HG03103 (cell line): ENCODE measurements at regions not wholly inside any gene's neighbourhood (a gene's known extent, or its start where the extent isn't known, plus 50 kb on each side); places are given as distances from the start of the nearest gene placed in this dataset.
"Not testable (repeated sequence)": the region's sequence is repeated elsewhere in the genome, so short reads cannot be mapped to it uniquely, and the experiment has no call there.

Experiments
- ATAC-seq: cut with Tn5 transposase; IDR thresholded peaks from one replicate; pipeline ENCODE4 v1.9.1; 2021; ENCODE audit warnings: low read depth; ENCODE audit not compliant: unreplicated experiment

DNA sequence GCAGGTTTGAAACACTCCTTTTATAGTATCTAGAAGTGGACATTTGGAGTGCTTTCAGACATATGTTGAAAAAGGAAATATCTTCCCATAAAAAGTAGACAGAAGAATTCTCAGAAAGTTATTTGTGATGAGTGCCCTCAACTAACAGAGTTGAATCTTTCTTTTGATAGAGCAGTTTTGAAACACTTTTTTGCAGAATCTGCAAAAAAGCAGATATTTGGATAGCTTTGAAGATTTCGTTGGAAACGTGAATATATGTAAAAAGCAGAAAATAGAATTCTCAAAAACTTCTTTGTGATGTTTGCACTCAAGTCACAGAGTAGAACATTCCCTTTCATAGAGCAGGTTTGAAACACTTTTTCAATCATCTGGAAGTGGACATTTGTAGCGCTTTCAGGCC, 676.4 kb upstream of the ZNF337 start:
- ATAC-seq: not testable (repeated sequence)

DNA sequence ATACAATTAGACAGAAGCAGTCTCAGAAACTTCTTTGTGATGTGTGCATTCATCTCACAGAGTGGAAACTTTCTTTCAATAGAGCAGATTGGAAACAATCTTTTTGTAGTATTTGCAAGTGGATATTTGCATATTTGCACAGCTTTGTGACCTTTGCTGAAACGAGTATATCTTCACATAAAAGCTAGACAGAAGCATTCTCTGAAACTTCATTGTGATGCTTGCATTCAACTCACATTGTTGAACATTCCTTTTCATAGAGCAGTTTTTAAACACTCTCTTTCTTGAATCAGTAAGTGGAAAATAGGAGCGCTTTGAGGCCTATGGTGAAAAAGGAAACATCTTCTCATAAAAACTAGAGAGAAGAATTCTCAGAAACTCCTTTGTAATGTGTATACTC, 657.9 kb upstream of the ZNF337 start:
- no peak for ATAC-seq

DNA sequence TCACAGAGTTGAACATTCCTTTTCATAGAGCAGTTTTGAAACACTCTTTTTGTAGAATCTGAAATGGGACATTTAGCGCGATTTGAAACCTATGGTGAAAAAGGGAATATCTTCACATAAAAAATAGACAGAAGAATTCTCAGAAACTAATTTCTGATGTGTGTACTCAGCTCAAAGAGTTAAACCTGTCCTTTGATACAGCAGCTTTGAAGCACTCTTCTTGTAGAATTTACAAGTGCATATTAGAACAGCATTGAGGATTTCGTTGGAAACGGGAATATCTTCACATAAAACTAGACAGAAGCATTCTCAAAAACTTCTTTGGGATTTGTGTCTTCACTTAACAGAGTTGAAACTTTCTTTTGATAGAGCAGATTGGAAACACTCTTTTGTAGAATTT, 650.7 kb upstream of the ZNF337 start:
- ATAC-seq: no peak

DNA sequence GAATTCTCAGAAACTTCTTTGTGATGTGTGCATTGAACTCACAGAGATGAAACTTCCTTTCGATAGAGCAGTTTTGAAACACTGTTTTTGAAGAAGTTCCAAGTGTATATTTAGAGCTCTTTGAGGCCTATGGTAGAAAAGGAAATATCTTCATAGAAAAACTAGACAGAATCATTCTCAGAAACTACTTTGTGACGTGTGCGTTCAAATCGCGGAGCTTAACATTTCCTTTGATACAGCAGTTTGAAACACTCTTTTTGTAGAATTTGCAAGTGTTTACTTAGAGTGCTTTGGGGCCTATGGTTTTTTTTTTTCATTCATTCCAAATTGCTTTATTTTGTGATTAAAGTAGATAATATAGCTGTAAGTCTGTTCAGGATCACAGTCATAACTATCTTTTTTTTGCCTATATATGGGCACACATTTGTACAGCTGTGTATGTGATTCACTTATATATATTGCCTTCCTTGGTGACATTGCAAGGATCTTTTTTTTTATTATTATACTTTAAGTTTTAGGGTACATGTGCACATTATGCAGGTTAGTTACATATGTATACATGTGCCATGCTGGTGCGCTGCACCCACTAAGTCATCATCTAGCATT, 643.9 kb upstream of the ZNF337 start:
- ATAC-seq: not testable (repeated sequence)

DNA sequence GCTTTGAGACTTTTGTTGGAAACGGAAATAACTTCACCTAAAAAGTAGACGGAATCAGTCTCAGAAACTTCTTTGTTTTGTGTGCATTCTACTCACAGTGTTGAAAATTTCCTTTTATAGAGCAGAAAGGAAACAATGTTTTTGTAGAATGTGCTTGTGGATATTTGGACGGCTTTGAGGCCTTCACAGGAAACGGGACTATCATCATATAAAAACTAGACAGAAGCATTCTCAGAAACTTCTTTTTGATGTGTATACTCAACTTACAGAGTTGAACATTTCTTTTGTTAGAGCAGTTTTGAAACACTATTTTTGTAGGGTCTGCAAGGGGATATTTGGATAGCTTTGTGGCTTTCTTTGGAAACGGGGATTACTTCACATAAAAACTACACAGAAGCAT, 627.5 kb upstream of the ZNF337 start:
- ATAC-seq: no peak

DNA sequence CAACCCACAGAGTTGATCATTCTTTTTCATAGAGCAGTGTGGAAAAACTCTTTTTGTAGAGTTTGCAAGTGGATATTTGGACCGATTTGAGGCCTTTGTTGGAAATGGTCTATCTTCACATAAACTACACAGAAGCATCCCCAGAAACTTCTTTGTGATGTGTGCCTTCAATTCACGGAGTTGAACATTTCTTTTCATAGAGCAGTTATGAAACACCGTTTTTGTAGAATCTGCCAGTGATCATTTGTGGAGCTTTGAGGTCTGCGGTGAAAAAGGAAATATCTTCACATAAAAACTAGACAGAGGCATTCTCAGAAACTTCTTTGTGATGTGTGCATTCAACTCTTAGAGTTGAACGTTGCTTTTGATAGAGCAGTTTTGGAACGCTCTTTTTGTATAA, 618.4 kb upstream of the ZNF337 start:
- no peak for ATAC-seq

DNA sequence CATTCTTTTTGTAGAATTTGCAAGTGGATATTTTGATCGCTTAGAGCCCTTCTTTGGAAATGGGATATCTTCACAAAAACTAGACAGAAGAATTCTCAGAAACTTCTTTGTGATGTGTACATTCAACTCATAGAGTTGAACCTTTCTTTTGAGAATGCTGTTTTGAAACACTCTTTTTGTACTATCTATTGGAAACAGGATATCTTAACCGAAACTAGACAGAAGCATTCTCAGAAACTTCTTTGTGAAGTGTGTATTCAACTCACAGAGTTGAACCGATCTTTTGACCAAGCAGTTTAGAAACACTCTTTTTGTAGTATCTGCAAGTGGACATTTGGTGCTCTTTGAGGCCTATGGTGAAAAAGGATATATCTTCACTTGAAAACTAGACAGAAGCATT, 613.1 kb upstream of the ZNF337 start:
- not testable (repeated sequence) for ATAC-seq

DNA sequence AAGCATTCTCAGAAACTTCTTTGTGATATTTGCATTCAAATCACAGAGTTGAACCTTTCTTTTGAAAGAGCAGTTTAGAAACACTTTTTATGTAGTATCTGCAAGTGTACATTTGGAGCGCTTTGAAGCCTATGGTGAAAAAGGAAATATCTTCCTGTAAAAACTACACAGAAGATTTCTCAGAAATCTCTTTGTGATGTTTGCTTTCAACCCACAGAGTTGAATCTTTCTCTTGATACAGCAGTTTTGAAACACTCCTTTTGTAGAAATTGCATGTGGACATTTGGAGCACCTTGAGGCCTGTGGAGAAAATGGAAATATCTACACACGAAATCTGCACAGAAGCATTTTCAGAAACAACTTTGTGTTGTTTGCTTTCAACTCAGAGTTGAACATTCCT, 612.3 kb upstream of the ZNF337 start:
- ATAC-seq: no peak

DNA sequence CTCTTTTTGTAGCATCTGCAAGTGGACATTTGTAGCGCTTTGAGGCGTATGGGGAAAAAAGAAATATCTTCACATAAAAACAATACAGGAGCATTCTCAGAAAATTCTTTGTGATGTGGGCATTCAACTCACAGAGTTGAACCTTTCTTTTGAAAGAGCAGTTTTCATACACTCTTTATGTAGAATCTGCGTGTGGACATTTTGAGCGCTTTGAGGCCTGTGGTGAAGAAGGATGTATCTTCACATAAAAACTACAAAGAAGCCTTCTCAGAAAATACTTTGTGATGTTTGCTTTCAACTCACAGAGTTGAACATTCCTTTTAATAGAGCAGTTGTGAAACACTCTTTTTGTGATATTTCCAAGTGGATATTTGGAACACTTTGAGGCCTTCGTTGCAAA, 598.4 kb upstream of the ZNF337 start:
- no peak for ATAC-seq

DNA sequence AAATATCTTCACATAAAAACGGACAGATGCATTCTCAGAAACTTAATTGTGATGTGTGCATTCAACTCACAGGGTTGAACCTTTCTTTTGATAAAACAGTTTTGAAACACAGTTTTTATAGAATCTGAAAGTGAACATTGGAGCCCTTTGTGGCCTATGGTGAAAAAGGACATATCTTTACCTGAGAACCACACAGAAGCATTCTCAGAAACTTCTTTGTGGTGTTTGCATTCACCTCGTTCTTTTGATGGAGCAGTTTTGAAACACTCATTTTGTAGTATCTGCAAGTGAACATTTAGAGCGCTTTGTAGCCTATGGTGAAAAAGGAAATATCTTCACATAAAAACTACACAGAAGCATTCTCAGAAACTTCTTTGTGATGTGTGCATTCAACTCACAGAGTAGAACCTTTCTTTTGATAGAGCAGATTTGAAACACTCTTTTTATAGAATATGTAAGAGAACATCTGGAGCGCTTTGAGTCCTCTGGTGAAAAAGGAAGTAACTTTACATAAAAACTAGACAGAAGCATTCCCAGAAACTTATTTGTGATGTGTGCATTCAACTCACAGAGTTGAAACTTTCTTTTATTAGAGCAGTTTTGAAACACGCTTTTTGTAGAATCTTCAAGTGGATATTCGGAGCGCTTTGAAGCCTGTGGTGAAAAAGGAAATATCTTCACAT, 591.9 kb upstream of the ZNF337 start:
- ATAC-seq: not testable (repeated sequence)

DNA sequence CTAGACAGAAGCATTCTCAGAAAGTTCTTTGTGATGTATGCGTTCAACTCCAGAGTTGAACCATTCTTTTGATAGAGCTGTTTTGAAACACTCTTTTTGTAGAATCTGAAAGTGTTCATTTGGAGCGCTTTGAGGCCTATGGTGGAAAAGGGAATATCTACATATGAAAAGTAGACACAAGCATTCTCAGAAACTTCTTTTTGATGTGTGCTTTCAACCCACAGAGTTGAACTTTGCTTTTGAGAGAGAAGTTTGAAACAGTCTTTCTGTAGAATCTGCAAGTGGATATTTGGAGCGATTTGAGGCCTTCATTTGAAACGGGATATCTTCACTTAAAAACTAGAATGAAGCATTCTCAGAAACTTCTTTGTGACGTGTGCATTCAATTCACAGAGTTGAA, 582.6 kb upstream of the ZNF337 start:
- no peak for ATAC-seq

DNA sequence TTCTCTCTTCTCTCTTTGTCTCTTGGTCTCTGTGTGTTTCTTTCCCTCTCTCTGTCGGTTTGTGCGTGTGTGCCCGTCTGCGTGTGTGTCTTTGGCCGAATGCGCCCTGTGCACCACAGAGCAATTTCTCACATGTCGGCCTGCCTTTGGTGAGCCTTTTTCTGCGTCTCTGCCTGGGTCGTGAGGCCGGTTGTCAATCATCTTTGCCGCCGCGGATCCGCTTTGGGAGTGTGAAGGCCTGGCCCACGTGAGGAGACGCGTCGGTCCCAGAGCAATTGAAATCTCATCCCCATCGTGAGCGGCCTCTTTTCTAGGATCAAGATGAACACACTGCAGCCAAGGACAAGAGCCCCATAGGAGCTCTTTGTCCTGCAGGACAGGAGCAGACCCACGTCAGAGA, 580.7 kb upstream of the ZNF337 start:
- ATAC-seq: no peak

DNA sequence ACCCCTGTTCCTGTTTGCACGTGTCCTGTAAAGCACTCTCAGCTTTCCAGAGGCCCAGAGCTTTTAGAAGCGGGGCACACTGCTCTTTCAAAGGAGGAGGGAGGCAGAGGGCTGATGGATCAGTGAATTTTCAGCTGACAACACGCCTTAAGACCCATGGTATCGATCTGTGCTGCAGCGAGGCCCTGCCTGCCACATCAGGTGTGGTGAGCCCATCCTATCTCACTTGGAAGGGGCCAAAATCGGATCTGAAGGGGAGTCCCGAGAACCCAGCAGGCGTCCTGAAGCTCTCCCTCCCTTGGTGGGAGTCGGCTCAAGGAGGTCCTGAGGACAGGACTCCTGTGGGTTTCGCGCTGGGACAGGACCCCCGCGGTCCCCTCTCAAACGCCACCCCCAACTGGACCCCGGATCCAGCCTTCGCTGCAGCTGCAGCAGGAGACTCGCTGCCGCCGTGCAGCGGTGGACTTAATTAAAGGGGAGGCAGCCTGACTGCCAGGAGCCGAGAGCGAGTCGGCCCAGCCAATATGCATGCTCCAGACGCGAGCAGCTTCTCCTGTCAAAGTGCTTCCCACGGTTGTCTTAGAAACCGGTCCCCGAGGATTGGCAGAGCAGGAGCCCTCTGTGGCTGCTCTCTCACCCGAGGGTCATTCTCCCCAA, 580.0 kb upstream of the ZNF337 start:
- no peak for ATAC-seq

DNA sequence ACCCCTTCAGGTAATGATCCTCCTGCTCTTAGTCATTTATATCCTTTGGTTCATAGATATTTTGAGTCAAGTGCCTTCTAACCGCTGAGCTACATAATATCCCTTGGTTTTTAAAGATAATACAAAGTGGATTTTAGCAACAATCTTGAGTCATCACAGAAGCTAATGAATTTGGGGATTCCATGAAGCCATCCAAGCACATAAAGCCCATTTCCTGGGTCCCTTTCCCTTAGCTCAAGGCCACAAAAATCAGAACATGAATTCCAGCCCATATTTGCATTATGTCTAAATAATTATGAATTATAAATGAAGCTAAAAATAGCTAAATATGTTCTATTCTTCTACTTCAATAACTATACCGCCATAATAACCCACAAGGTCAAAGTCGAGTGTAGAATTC, 572.1 kb upstream of the ZNF337 start:
- ATAC-seq: not testable (repeated sequence)

DNA sequence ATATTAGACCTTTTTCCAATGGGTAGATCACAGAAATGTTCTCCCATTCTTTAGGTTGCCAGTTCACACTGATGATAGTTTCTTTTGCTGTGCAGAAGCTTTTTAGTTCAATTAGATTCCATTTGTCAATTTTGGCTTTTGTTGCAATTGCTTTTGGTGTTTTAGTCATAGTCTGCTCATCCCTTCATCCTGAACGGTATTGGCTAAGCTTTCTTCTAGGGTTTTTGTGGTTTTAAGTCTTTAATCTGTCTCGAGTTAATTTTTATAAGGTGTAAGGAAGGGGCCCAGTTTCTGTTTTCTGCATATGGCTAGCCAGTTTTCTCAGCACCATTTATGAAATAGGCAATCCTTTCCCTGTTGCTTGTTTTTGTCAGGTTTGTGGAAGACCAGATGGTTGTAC, 564.3 kb upstream of the ZNF337 start:
- not testable (repeated sequence) for ATAC-seq

DNA sequence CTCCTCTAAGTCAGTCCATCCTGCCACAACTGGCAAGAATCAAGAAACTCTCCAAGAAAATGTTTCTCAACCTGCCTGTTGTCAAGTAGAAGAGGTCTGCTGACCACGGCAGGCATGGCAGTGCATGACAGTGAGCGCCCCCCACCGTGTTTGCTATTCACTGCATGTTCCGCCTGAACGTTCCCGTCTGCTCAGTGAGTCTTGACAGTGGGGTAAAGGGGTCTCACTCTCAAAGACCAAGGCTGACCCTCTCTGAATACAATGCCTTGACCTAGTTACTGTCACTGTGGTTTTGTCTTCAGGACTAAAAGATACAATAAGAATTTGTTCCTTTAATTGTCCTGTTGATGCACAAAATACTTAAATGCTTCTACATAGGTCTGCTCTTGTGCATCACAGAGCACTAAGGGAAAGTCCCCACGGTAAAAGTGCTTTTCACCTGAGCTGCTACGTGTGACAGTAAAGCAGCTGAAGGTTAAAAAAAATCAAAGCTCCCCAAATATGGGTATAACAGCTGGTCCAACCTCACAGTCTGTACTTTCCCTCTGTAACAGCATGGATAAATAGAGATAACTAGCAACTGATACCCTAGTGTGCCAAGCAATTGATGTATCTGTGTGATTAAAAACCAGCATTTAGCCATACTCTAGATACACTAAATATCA, 555.8 kb upstream of the ZNF337 start:
- ATAC-seq: not testable (repeated sequence)

DNA sequence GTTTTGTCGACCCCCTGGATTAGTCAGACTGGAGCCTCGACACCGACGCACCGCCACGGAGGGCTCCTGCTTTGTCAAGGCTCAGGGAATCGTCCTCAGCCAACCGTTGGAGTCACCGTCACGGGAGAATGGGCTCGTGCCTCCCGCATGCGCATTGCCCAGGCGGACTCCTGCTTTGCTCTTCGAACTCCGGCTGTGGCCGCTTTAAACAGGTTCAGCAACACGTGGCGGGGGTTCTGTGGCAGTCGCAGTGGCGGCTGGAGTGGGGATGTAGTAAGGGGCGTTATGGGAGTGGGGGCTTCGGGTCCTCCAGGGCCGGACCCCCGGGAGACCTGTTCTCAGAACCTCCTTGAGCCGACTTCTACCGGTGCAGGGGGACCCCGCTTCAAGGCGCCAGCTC, 554.7 kb upstream of the ZNF337 start:
- ATAC-seq: not testable (repeated sequence)

DNA sequence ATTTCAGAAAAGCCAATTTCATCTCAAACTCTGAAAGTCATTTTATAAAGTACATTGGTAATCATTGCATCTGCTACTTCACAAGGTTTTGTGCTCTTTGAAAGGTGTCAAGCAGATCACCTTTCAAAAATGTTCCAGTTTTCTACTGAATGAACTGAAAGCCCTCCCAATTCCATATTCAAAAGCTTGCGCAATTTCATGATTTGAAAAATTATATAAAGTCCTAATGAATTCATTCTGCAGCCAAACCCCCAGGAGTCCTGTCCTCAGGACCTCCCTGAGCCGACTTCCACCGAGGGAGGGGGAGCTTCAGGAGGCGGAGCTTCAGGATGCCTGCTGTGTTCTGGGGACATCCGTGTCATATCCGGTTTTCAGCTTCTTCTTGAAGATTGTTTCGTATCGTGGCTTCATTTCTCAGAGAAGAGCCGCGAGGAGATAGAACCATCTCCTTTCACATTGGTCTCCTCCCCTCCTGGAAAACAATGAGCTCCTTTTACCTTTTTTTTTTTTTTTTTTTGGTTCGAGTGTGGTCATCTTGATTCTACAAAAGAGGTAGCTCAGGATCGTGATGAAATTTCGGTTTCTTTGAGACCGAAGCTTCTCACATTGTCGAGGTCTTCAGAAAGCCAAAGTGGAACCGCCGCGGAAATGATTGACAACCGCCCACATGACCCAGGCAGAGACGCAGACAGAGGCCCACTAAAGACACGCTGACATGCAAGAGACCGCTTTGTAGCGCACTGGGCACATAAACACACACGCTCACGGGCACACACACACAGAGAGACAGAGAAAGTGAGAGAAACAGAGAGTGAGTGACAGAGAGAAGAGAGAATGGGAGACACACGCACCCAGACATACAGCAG, 553.8 kb upstream of the ZNF337 start:
- ATAC-seq: not testable (repeated sequence)

DNA sequence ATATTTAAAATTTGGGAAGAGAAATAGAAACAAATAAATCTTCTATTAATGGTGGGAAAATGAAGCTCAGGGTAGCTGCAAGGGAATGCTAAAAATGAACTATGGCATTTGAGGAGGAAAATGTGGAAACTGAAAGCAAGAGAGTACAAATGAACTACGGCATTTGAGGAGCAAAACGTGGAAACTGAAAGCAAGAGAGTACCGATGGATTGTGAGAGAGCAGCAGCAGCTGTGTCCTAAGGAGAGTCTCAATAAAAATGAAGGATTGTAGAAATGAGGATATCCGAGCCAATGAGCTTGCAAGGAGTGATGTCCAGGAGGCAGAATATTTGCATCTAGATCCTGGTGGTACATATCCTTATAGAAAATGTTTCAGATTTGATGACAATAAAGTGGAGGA, 547.1 kb upstream of the ZNF337 start:
- ATAC-seq: no peak

DNA sequence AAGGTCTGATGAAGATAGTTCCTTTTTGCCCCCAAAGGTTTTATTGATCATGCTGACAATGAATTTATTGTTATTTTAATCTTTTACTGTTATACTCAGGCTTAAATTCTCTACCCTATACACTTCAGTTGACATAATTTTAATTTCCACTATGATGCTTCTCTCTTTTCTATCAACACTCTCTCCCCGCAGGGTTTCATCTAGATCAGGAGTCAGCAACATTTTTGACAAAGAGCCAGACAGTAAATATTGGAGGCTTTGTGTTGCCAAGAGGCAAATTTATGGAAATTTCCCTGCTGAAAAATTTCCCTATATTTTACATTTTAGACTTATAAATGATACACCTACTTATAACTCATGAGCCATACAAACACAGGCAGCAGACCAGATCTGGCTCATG, 524.0 kb upstream of the ZNF337 start:
- not testable (repeated sequence) for ATAC-seq

DNA sequence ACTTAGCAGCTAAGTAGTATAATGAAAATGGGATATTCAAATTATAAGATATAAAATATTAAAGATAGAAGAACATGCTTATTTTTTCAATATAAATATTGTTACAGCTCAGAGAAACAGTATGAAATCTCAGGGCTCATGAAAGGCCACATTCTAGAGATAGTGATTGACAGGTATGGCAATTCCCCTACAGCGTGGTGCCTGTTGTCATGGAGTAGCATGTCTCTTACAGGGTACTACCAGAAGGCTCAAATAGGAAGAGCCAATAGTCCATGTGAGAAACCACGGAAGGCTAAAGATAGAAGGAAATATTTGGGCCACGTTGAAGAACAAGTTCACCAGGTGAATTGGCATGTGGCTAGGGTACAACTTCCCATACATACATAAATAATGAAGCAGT, 522.9 kb upstream of the ZNF337 start:
- not testable (repeated sequence) for ATAC-seq
